Astrocyte (in vitro differentiated cells and primary cell): ENCODE measurements at regions not wholly inside any gene's neighbourhood (a gene's known extent, or its start where the extent isn't known, plus 50 kb on each side); places are given as distances from the start of the nearest gene placed in this dataset.

Experiments used
- DNase-seq: peaks from one replicate; pipeline ENCODE4 v3.0.0-alpha.2; 2010; ENCODE audit warnings: low read depth
- FAIRE-seq: peaks from 2 replicates; lab custom pipeline; 2011; peaks lifted over from hg19 to GRCh38; lab: Jason Lieb, UNC
- H2AFZ ChIP-seq: 2 replicates; pipeline ENCODE4 v1.6.0; 2012; ENCODE audit warnings: low read depth, low read length, inconsistent platforms
- H3K27ac ChIP-seq: 2 replicates; pipeline ENCODE4 v1.5.1; 2011; ENCODE audit warnings: low read depth, low read length, inconsistent platforms
- H3K27me3 ChIP-seq: 2 replicates; pipeline ENCODE4 v1.6.0; 2011; ENCODE audit warnings: low read length, inconsistent platforms; ENCODE audit not compliant: insufficient read depth
- H3K36me3 ChIP-seq: 2 replicates; pipeline ENCODE4 v1.5.1; 2011; ENCODE audit warnings: low read length, inconsistent platforms; ENCODE audit not compliant: insufficient read depth
- H3K4me1 ChIP-seq: 2 replicates; pipeline ENCODE4 v1.5.1; 2011; ENCODE audit warnings: low read length, inconsistent platforms; ENCODE audit not compliant: insufficient read depth
- H3K4me2 ChIP-seq: 2 replicates; pipeline ENCODE4 v1.6.0; 2012; ENCODE audit warnings: low read length, inconsistent platforms
- H3K4me3 ChIP-seq: 2 replicates; pipeline ENCODE4 v1.5.1; 2011; ENCODE audit warnings: low read depth, mild to moderate bottlenecking, low read length, inconsistent platforms; ENCODE audit not compliant: insufficient read depth
- H3K79me2 ChIP-seq: 2 replicates; pipeline ENCODE4 v1.6.0; 2012; ENCODE audit warnings: mild to moderate bottlenecking, low read length, inconsistent platforms; ENCODE audit not compliant: insufficient read depth
- H3K9ac ChIP-seq: 2 replicates; pipeline ENCODE4 v1.6.0; 2012; ENCODE audit warnings: mild to moderate bottlenecking, low read length, inconsistent platforms
- H3K9me3 ChIP-seq: 2 replicates; pipeline ENCODE4 v1.5.1; 2012; ENCODE audit warnings: low read depth, mild to moderate bottlenecking, low read length, inconsistent platforms; ENCODE audit not compliant: insufficient read depth
- H4K20me1 ChIP-seq: 2 replicates; pipeline ENCODE4 v1.6.0; 2012; ENCODE audit warnings: low read length, inconsistent platforms; ENCODE audit not compliant: insufficient read depth
- H3K27ac Mint-ChIP-seq: one replicate; pipeline ENCODE4 v1.8.0; 2021; ENCODE audit warnings: mild to moderate bottlenecking, mixed read lengths; ENCODE audit not compliant: unreplicated experiment
- H3K27me3 Mint-ChIP-seq: one replicate; pipeline ENCODE4 v1.8.0; 2021; ENCODE audit warnings: low read depth, mixed read lengths; ENCODE audit not compliant: unreplicated experiment
- H3K36me3 Mint-ChIP-seq: one replicate; pipeline ENCODE4 v1.8.0; 2021; ENCODE audit warnings: low read depth, mixed read lengths; ENCODE audit not compliant: unreplicated experiment
- H3K4me1 Mint-ChIP-seq: one replicate; pipeline ENCODE4 v1.8.0; 2021; ENCODE audit warnings: low read depth, mixed read lengths; ENCODE audit not compliant: unreplicated experiment
- H3K4me3 Mint-ChIP-seq: one replicate; pipeline ENCODE4 v1.8.0; 2021; ENCODE audit warnings: mild to moderate bottlenecking, moderate library complexity, mixed read lengths; ENCODE audit not compliant: unreplicated experiment
- H3K9me3 Mint-ChIP-seq: one replicate; pipeline ENCODE4 v1.8.0; 2021; ENCODE audit warnings: mild to moderate bottlenecking, mixed read lengths; ENCODE audit not compliant: unreplicated experiment
- CTCF ChIP-seq: IDR thresholded peaks from 2 replicates; pipeline ENCODE4 v1.5.1; 2011; ENCODE audit warnings: low read depth, mild to moderate bottlenecking, inconsistent platforms, low read length, moderate library complexity; ENCODE audit not compliant: insufficient read depth
- EZH2 ChIP-seq: IDR thresholded peaks from 2 replicates; pipeline ENCODE4 v1.6.1; 2012; ENCODE audit warnings: mild to moderate bottlenecking, low read length, inconsistent platforms; ENCODE audit not compliant: insufficient read depth

DNA sequence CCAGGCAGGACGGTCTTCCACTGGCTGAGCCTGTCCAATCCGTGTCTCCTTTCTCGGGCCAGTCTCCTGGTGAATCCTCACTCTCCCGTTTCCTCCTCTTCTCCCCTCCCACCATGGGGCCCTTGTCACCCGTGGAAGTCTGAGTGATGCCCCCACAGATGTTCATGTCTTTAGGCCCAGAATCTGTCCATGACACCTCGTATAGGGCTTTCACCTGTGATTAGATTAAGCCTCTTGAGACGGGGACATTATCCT, 193.5 kb downstream of the ZFP36L2 start:
- H3K9me3 ChIP-seq = no peaks in the 10 kb centered on the region
- Mint-ChIP-seq H3K4me3 (no peak overlapping the region), H3K27ac (no peak overlapping the region), H3K9me3 (no peaks in the 10 kb centered on the region), H3K4me1 (no peaks in the 10 kb centered on the region), H3K27me3 (peaks cover 22% of the 10 kb centered on the region), H3K36me3 (no peaks in the 10 kb centered on the region)
- no peak overlapping the region for H2AFZ ChIP-seq
- H3K4me3 ChIP-seq = no peak overlapping the region
- H3K4me1 ChIP-seq = no peaks in the 10 kb centered on the region
- H3K79me2 ChIP-seq = no peaks in the 10 kb centered on the region
- DNase-seq (no peak), FAIRE-seq (no peak)
- no peak overlapping the region for H3K4me2 ChIP-seq
- no peaks in the 10 kb centered on the region for H4K20me1 ChIP-seq
- H3K27me3 ChIP-seq = no peaks in the 10 kb centered on the region
- TF ChIP-seq EZH2 = no peak
- TF ChIP-seq CTCF = no peak
- no peak overlapping the region for H3K27ac ChIP-seq
- no peak overlapping the region for H3K9ac ChIP-seq
- H3K36me3 ChIP-seq = no peaks in the 10 kb centered on the region

GRCh38 chr2:43032213-43033015, 194.0 kb downstream of the ZFP36L2 start:
- no peaks in the 10 kb centered on the region for H3K79me2 ChIP-seq
- TF ChIP-seq EZH2 (no peak), CTCF (no peak)
- no peak overlapping the region for H3K9ac ChIP-seq
- no peak overlapping the region for H3K4me3 ChIP-seq
- H3K9me3 ChIP-seq = no peaks in the 10 kb centered on the region
- Mint-ChIP-seq H3K36me3 (no peaks in the 10 kb centered on the region), H3K4me1 (peaks cover 2% of the 10 kb centered on the region), H3K27ac (no peak overlapping the region), H3K27me3 (peaks cover 27% of the 10 kb centered on the region), H3K9me3 (no peaks in the 10 kb centered on the region), H3K4me3 (no peak overlapping the region)
- no peak overlapping the region for H3K27ac ChIP-seq
- no peak overlapping the region for H3K4me2 ChIP-seq
- no peaks in the 10 kb centered on the region for H3K27me3 ChIP-seq
- DNase-seq = no peak
- no peak for FAIRE-seq
- no peaks in the 10 kb centered on the region for H3K4me1 ChIP-seq
- no peaks in the 10 kb centered on the region for H3K36me3 ChIP-seq
- H4K20me1 ChIP-seq = no peaks in the 10 kb centered on the region
- no peak overlapping the region for H2AFZ ChIP-seq

DNA sequence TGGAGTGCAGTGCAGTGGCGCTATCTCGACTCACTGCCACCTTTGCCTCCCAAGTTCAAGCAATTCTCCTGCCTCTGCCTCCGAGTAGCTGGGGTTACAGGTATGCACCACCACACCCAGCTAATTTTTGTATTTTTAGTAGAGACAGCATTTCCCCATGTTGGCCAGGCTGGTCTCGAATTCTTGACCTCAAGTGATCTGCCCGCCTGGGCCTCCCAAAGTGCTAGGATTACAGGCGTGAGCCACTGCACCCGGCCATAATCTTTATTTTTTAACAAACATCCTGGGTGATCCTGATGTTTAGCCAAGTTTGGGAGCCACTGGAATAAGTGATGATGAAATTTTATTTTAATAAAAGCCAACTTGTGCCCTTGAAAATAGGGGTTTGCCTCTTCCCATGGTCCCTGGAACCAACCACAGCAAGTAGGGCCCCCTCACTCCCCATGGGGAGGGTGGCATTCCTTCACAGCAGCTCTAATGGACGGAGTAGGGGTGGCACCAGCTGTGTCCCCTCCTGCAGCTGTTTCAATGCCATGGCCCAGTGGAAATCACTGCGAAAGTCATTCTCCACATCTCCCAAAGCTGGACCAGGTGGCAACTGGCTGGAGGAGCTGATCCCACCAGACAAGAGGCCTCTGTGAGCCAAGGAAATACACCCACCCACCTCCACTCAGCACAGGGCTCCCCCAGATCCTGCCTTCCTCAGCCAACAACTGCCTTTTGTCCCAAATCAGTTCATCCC, 194.8 kb downstream of the ZFP36L2 start:
- TF ChIP-seq CTCF (no peak), EZH2 (no peak)
- no peak overlapping the region for H3K27ac Mint-ChIP-seq
- FAIRE-seq (no peak), DNase-seq (no peak)
- H3K36me3 Mint-ChIP-seq = no peaks in the 10 kb centered on the region
- no peak overlapping the region for H3K4me2 ChIP-seq
- H3K9ac ChIP-seq = no peak overlapping the region
- H3K4me1 ChIP-seq = no peaks in the 10 kb centered on the region
- H3K36me3 ChIP-seq = no peaks in the 10 kb centered on the region
- no peaks in the 10 kb centered on the region for H3K27me3 ChIP-seq
- H3K9me3 Mint-ChIP-seq = no peaks in the 10 kb centered on the region
- no peaks in the 10 kb centered on the region for H4K20me1 ChIP-seq
- no peak overlapping the region for H2AFZ ChIP-seq
- no peak overlapping the region for H3K4me3 ChIP-seq
- H3K27ac ChIP-seq = no peak overlapping the region
- no peaks in the 10 kb centered on the region for H3K79me2 ChIP-seq
- H3K27me3 Mint-ChIP-seq = peaks cover 27% of the 10 kb centered on the region
- H3K4me1 Mint-ChIP-seq = peaks cover 2% of the 10 kb centered on the region
- H3K4me3 Mint-ChIP-seq = no peak overlapping the region
- H3K9me3 ChIP-seq = no peaks in the 10 kb centered on the region
